Vagina (tissue), 2 donors: ENCODE measurements at regions not wholly inside any gene's neighbourhood (a gene's known extent, or its start where the extent isn't known, plus 50 kb on each side); places are given as distances from the start of the nearest gene placed in this dataset.

ENCODE experiments used
- DNase-seq, 2 donors: peaks; one replicate each; pipeline ENCODE4 v3.0.0-alpha.2; 2017; ENCODE audit errors: extremely low spot score in 2 of 2
- H3K27ac ChIP-seq: fragments of 200-600 bp; sonication (generic); one replicate; pipeline ENCODE4 v1.5.1; 2019
- H3K27me3 ChIP-seq: fragments of 200-600 bp; sonication (generic); one replicate; pipeline ENCODE4 v1.5.1; 2019
- H3K36me3 ChIP-seq, 2 donors: fragments of 200-600 bp; sonication (generic); one replicate each; pipeline ENCODE4 v1.5.1; 2017 to 2019
- H3K4me1 ChIP-seq: fragments of 200-600 bp; sonication (generic); one replicate; pipeline ENCODE4 v1.5.1; 2019
- H3K4me3 ChIP-seq, 2 donors: fragments of 200-600 bp; sonication (generic); 1 replicate in 1 of 2; 2 replicates in 1 of 2; pipeline ENCODE4 v1.5.1; 2016 to 2019
- H3K9me3 ChIP-seq: fragments of 200-600 bp; sonication (generic); one replicate; pipeline ENCODE4 v1.5.1; 2019
- POLR2A ChIP-seq, 2 donors: fragments of 450-650 bp; IDR thresholded peaks; one replicate each; pipeline ENCODE4 v1.6.1; 2017; ENCODE audit warnings: antibody characterized with exemption in 2 of 2, mild to moderate bottlenecking in 2 of 2, moderate library complexity in 2 of 2
- POLR2AphosphoS5 ChIP-seq, 2 donors: sonication (generic); formaldehyde crosslinking; IDR thresholded peaks; one replicate each; pipeline ENCODE4 v1.9.0; 2017; ENCODE audit warnings: antibody characterized with exemption in 2 of 2, mild to moderate bottlenecking in 2 of 2, low read depth in 1 of 2; ENCODE audit not compliant: insufficient read depth in 1 of 2
- intact Hi-C: fragments of 100-400 bp; cut with DNase I; formaldehyde crosslinking; loops from one replicate; pipeline ENCODE4 v1.15.1; 2023
- TF ChIP-seq, protein P1 (sequence below), 3 experiments: fragments of 450-650 bp in 2 of 3; fragments of 200-600 bp in 1 of 3; sonication (generic) in 1 of 3; IDR thresholded peaks; one replicate each; pipeline ENCODE4 v1.5.1; 2017 to 2019; ENCODE audit warnings: antibody characterized with exemption in 3 of 3, mild to moderate bottlenecking in 2 of 3, moderate library complexity in 2 of 3

DNA sequence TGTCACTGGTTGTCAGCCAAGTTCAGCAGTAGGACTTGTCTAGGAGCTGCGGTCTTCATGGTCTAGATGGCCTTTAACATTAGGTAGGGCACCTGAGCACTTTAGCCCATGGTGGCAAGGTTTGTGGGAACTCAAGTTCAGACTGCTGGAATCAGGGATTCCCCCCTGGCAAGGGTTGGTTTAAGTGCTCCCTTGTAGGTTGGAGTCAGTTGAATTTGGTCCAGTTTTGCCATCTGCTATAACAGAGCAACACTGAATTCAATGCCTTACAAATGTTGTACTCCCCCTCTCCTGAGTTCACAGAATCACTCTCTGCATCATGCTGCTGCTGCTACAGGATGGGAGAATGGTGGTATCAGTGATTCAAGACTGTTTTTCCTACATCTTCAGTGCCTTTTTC, 509.3 kb downstream of the VGLL3 start:
- no peaks in the 10 kb centered on the region for H3K27me3 ChIP-seq
- intact Hi-C loops = no loop called here
- no peak overlapping the region for H3K4me3 ChIP-seq
- DNase-seq = no peak
- H3K9me3 ChIP-seq = no peaks in the 10 kb centered on the region
- no peaks in the 10 kb centered on the region for H3K4me1 ChIP-seq
- TF ChIP-seq POLR2A (IDR thresholded peaks at IDR 0.05) (no peak), POLR2AphosphoS5 (IDR thresholded peaks at IDR 0.05; ENCODE audit: insufficient read depth in 1 of 2, low read depth in 1 of 2) (no peak)
- TF ChIP-seq, protein P1, sequence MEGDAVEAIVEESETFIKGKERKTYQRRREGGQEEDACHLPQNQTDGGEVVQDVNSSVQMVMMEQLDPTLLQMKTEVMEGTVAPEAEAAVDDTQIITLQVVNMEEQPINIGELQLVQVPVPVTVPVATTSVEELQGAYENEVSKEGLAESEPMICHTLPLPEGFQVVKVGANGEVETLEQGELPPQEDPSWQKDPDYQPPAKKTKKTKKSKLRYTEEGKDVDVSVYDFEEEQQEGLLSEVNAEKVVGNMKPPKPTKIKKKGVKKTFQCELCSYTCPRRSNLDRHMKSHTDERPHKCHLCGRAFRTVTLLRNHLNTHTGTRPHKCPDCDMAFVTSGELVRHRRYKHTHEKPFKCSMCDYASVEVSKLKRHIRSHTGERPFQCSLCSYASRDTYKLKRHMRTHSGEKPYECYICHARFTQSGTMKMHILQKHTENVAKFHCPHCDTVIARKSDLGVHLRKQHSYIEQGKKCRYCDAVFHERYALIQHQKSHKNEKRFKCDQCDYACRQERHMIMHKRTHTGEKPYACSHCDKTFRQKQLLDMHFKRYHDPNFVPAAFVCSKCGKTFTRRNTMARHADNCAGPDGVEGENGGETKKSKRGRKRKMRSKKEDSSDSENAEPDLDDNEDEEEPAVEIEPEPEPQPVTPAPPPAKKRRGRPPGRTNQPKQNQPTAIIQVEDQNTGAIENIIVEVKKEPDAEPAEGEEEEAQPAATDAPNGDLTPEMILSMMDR (IDR thresholded peaks at IDR 0.05) = no peak
- no peaks in the 10 kb centered on the region for H3K36me3 ChIP-seq
- H3K27ac ChIP-seq = no peak overlapping the region

DNA sequence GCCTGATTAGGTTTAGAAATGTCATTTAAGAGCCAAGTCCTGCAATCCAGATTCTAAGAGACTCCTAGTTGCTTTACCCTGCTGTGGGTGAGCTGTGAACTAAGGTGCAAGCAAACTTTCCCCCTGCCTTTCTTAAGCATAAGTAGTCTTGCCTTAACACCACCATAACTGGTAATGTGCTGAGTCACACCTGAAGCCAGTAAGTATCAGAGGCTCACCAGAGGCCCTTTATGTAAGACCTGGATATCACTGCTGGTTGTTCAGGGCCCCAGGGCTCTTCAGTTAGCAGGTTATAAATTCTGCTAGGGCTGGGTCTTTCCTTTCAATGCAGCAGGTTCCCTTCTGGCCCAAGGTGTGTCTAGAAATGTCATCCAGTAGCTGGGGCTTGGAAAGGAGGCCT, 509.9 kb downstream of the VGLL3 start:
- Histone ChIP-seq H3K4me3 (no peak overlapping the region), H3K36me3 (no peaks in the 10 kb centered on the region), H3K9me3 (no peaks in the 10 kb centered on the region), H3K4me1 (no peaks in the 10 kb centered on the region), H3K27ac (no peak overlapping the region), H3K27me3 (no peaks in the 10 kb centered on the region)
- no peak for DNase-seq
- no peak for TF ChIP-seq POLR2A (IDR thresholded peaks at IDR 0.05)
- TF ChIP-seq, protein P1 (IDR thresholded peaks at IDR 0.05) = no peak
- no peak for TF ChIP-seq POLR2AphosphoS5 (IDR thresholded peaks at IDR 0.05; ENCODE audit: insufficient read depth in 1 of 2, low read depth in 1 of 2)
- intact Hi-C loops = no loop called here

DNA sequence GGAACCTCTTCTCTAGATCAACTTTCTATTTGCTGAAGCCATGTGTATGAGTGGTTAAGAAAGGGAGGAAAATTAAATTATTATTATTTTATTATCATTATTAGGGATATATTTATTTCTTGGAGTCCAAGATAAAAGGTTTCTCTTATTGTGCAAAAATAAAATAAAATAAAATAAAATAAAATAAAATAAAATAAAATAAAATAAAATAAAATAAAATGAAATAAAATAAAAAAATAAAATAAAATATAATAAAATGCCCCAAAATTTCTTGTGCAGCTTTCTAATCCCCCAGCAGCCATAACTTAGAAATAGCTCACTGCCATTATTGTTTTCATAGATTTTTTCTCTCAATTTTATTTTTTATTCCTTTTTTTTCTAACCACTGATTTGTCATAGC, 526.8 kb downstream of the VGLL3 start:
- TF ChIP-seq POLR2A (IDR thresholded peaks at IDR 0.05) (no peak), POLR2AphosphoS5 (IDR thresholded peaks at IDR 0.05; ENCODE audit: insufficient read depth in 1 of 2, low read depth in 1 of 2) (no peak)
- TF ChIP-seq, protein P1 (IDR thresholded peaks at IDR 0.05) = no peak
- Histone ChIP-seq H3K4me1 (no peaks in the 10 kb centered on the region), H3K9me3 (no peaks in the 10 kb centered on the region), H3K27ac (no peak overlapping the region), H3K36me3 (no peaks in the 10 kb centered on the region), H3K4me3 (no peak overlapping the region), H3K27me3 (no peaks in the 10 kb centered on the region)
- intact Hi-C loops = no loop called here
- DNase-seq = no peak

DNA sequence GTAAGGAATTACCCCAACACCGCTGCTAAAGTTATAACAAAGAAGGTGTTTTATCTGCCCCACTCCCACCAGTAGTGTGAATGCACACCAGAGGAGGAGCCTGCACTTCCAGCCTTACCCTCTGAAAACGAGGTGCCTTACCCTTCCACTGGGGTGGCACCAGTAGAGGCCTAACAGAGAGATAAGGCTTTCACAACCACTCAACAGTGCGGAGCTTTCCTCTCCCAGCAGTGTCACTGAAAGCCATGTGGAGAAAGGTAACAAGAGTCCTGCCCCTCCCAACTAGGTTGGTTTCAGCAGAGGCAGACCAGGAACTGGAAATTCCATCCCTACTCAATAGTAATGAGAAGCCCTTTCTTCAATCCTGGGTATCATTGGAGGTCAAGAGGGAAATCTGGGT, 539.2 kb downstream of the VGLL3 start:
- Histone ChIP-seq H3K4me1 (no peaks in the 10 kb centered on the region), H3K9me3 (no peaks in the 10 kb centered on the region), H3K27ac (no peak overlapping the region), H3K36me3 (no peaks in the 10 kb centered on the region), H3K4me3 (no peak overlapping the region), H3K27me3 (no peaks in the 10 kb centered on the region)
- intact Hi-C loops = no loop called here
- DNase-seq = no peak
- TF ChIP-seq, protein P1 (IDR thresholded peaks at IDR 0.05) = no peak
- TF ChIP-seq POLR2A (IDR thresholded peaks at IDR 0.05) (no peak), POLR2AphosphoS5 (IDR thresholded peaks at IDR 0.05; ENCODE audit: insufficient read depth in 1 of 2, low read depth in 1 of 2) (no peak)

DNA sequence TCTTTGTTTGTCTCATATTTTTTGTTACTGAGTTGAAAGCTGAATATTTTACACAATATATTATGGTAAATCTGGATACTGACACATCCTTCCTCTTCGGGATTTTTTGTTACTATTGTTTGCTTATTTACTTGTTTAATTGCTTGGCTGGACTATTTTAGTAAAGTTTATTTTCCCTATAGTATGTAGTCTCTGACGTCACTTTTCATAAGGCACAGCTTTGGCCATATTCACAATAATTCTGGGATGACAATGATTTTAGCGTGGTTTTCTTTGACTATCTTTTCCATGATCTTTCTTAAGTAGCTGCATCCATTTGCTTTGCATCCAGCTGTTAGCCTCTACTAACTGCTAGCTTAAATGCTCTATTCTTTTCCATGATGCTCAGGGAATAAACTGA, 552.4 kb downstream of the VGLL3 start:
- H3K9me3 ChIP-seq = no peaks in the 10 kb centered on the region
- no peak for DNase-seq
- no peak overlapping the region for H3K4me3 ChIP-seq
- no peaks in the 10 kb centered on the region for H3K4me1 ChIP-seq
- TF ChIP-seq, protein P1 (IDR thresholded peaks at IDR 0.05) = no peak
- H3K36me3 ChIP-seq = no peaks in the 10 kb centered on the region
- H3K27me3 ChIP-seq = no peaks in the 10 kb centered on the region
- no peak overlapping the region for H3K27ac ChIP-seq
- intact Hi-C loops = no loop called here
